Breast epithelium (tissue), 4 donors: ENCODE measurements at regions not wholly inside any gene's neighbourhood (a gene's known extent, or its start where the extent isn't known, plus 50 kb on each side); places are given as distances from the start of the nearest gene placed in this dataset.

Source experiments
- DNase-seq, 2 donors: peaks; one replicate each; pipeline ENCODE4 v3.0.0-alpha.2; 2019; ENCODE audit warnings: low spot score in 2 of 2
- H3K27ac ChIP-seq, 2 donors: fragments of 200-600 bp; sonication (generic) in 1 of 2; one replicate each; pipeline ENCODE4 v1.5.1; 2016 to 2019; ENCODE audit warnings: mild to moderate bottlenecking in 1 of 2
- H3K27me3 ChIP-seq, 2 donors: fragments of 200-600 bp; sonication (generic) in 1 of 2; one replicate each; pipeline versions ENCODE4 v1.5.1 to v1.6.0; 2017 to 2019; ENCODE audit warnings: control low read depth in 1 of 2, mild to moderate bottlenecking in 1 of 2
- H3K36me3 ChIP-seq: fragments of 200-600 bp; one replicate; pipeline ENCODE4 v1.5.1; 2019
- H3K4me1 ChIP-seq, 2 donors: fragments of 200-600 bp; sonication (generic); one replicate each; pipeline ENCODE4 v1.5.1; 2016 to 2019; ENCODE audit warnings: control low read depth in 1 of 2
- H3K4me3 ChIP-seq, 3 donors: fragments of 200-600 bp; sonication (generic); 1 replicate in 2 of 3; 2 replicates in 1 of 3; pipeline ENCODE4 v1.5.1; 2016 to 2019; ENCODE audit warnings: mild to moderate bottlenecking in 3 of 3, moderate library complexity in 2 of 3
- H3K9me3 ChIP-seq, 2 donors: fragments of 200-600 bp; sonication (generic) in 1 of 2; one replicate each; pipeline ENCODE4 v1.5.1; 2016 to 2019; ENCODE audit warnings: control low read depth in 1 of 2
- CTCF ChIP-seq, 3 donors: fragments of 450-650 bp; IDR thresholded peaks; one replicate each; pipeline ENCODE4 v1.5.1; 2016 to 2017; ENCODE audit warnings: antibody characterized with exemption in 3 of 3, mild to moderate bottlenecking in 3 of 3, moderate library complexity in 3 of 3
- POLR2A ChIP-seq: fragments of 450-650 bp; IDR thresholded peaks from one replicate; pipeline ENCODE4 v1.6.1; 2016; ENCODE audit warnings: antibody characterized with exemption, mild to moderate bottlenecking, moderate library complexity
- POLR2AphosphoS5 ChIP-seq, 3 donors: sonication (generic); formaldehyde crosslinking; IDR thresholded peaks; one replicate each; pipeline ENCODE4 v1.6.1; 2017; ENCODE audit warnings: antibody characterized with exemption in 3 of 3
- intact Hi-C: fragments of 100-400 bp; cut with DNase I; formaldehyde crosslinking; loops from one replicate; pipeline ENCODE4 v1.15.1; 2023; ENCODE audit warnings: low total_unique reads

- H3K4me1 ChIP-seq: no peaks in the 10 kb centered on the region
These were observed 70.5 kb upstream of the IRF2 start for GRCh38 chr4:184544788-184545409.

DNA sequence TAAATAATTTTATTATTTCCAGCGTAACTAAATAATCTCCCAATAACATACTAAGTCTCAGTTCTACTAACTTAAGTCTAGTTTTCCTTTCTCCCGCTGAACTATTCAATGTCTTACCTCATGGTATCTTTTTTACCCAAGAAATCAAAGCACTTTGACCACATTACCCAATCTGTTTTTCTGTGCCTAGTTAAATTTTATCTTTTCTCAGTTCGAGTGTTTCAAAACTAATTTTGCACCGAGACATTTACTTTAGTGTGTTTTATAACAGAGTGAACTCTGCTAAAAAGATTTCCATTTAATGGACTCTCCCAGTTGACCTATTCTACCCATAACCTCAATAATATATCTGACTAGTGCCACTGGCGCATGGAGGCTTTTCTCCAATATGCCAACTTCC, 67.6 kb upstream of the IRF2 start:
- Histone ChIP-seq H3K9me3 (no peaks in the 10 kb centered on the region), H3K27me3 (no peaks in the 10 kb centered on the region), H3K36me3 (no peaks in the 10 kb centered on the region), H3K4me3 (no peak overlapping the region), H3K27ac (no peak overlapping the region), H3K4me1 (no peaks in the 10 kb centered on the region)
- DNase-seq: no peak
- TF ChIP-seq POLR2A: no peak
- no peak for TF ChIP-seq CTCF (IDR thresholded peaks at IDR 0.05)
- no peak for TF ChIP-seq POLR2AphosphoS5 (IDR thresholded peaks at IDR 0.05)
- intact Hi-C loops: loop anchor here (10.0 kb wide), 2 partner anchors 247 to 1777 kb away; no protein-coding TSS in a partner anchor

More at GRCh38 chr4:184544788-184545409, 70.5 kb upstream of the IRF2 start:
- Histone ChIP-seq H3K4me3 (no peak overlapping the region), H3K36me3 (no peaks in the 10 kb centered on the region), H3K27me3 (no peaks in the 10 kb centered on the region), H3K27ac (no peak overlapping the region), H3K9me3 (no peaks in the 10 kb centered on the region)
- TF ChIP-seq CTCF (IDR thresholded peaks at IDR 0.05) (no peak), POLR2A (no peak), POLR2AphosphoS5 (IDR thresholded peaks at IDR 0.05) (no peak)
- DNase-seq: no peak
- intact Hi-C loops: loop anchor here (10.0 kb wide), 2 partner anchors 250 to 1780 kb away; no protein-coding TSS in a partner anchor

DNA sequence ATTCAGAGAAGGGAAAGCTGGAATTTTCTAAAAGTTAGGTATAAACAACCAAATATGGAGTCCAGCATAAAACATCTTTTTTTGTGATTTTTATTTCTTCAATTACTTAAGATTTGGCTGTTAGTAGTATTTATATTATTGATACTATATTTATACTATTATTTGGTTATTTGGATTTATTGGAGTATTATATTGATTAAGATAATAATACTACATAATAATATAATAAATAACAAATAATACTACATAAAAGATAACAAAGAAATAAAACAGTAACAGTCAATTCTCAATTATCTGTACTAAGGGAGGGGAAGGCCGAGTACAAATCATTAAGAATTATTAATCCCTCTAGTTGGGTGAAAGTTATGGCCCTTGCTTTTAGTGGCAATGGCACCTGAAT, 66.0 kb upstream of the IRF2 start:
- Histone ChIP-seq H3K27ac (no peak overlapping the region), H3K9me3 (no peaks in the 10 kb centered on the region), H3K36me3 (no peaks in the 10 kb centered on the region), H3K27me3 (no peaks in the 10 kb centered on the region), H3K4me1 (no peaks in the 10 kb centered on the region), H3K4me3 (no peak overlapping the region)
- no peak for DNase-seq
- intact Hi-C loops: loop anchor here (10.0 kb wide), 2 partner anchors 246 to 1776 kb away; no protein-coding TSS in a partner anchor
- TF ChIP-seq POLR2A (no peak), CTCF (IDR thresholded peaks at IDR 0.05) (no peak), POLR2AphosphoS5 (IDR thresholded peaks at IDR 0.05) (no peak)

GRCh38 chr4:184538023-184538599, 63.8 kb upstream of the IRF2 start:
- Histone ChIP-seq H3K27ac (peak overlapping the region; percentile 94 to 98), H3K4me1 (peaks cover 0 to 5% of the 10 kb centered on the region in 2 donors), H3K4me3 (peak overlapping the region; percentile 56 to 87 (median 73)), H3K27me3 (no peaks in the 10 kb centered on the region), H3K9me3 (no peaks in the 10 kb centered on the region), H3K36me3 (no peaks in the 10 kb centered on the region)
- TF ChIP-seq POLR2AphosphoS5 (IDR thresholded peaks at IDR 0.05) (peak in 2 of 3 donors; percentile 46 to 57), CTCF (IDR thresholded peaks at IDR 0.05) (peak; percentile 78 to 90 (median 84)), POLR2A (no peak)
- intact Hi-C loops: no loop called here
- peak; percentile 89 to 90 for DNase-seq
